ENCODE measurements at regions not wholly inside any gene's neighbourhood (a gene's known extent, or its start where the extent isn't known, plus 50 kb on each side); places are given as distances from the start of the nearest gene placed in this dataset.

DNA sequence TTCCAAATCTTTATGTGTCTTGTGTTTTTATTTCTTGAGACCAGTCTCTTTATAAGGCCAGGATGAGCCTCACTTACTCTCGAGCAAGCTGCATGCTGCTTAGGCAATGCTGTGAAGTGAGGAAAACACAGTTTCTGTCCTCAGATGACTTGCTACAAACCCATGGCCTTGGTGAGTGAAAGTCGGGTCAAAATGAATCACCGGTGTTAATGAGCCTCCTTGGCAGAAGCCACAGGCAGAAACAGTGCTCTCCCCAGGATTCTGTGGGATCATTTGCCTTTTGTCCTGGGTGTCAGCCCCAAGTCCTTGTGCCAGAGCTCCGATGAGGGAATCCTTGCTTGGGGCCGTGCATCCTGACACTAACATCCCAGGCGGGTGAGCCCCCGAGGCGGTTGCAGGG, 482.5 kb downstream of the QKI start:
- TF ChIP-seq, protein P1, sequence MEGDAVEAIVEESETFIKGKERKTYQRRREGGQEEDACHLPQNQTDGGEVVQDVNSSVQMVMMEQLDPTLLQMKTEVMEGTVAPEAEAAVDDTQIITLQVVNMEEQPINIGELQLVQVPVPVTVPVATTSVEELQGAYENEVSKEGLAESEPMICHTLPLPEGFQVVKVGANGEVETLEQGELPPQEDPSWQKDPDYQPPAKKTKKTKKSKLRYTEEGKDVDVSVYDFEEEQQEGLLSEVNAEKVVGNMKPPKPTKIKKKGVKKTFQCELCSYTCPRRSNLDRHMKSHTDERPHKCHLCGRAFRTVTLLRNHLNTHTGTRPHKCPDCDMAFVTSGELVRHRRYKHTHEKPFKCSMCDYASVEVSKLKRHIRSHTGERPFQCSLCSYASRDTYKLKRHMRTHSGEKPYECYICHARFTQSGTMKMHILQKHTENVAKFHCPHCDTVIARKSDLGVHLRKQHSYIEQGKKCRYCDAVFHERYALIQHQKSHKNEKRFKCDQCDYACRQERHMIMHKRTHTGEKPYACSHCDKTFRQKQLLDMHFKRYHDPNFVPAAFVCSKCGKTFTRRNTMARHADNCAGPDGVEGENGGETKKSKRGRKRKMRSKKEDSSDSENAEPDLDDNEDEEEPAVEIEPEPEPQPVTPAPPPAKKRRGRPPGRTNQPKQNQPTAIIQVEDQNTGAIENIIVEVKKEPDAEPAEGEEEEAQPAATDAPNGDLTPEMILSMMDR (IDR thresholded peaks at IDR 0.05), result no peak
- TF ChIP-seq POLR2AphosphoS5 (IDR thresholded peaks at IDR 0.05; ENCODE audit: insufficient read depth in 1 of 2, low read depth in 1 of 2), result no peak
- no peak for TF ChIP-seq POLR2A (IDR thresholded peaks at IDR 0.05)
